ENCODE measurements at regions not wholly inside any gene's neighbourhood (a gene's known extent, or its start where the extent isn't known, plus 50 kb on each side); places are given as distances from the start of the nearest gene placed in this dataset.

DNA sequence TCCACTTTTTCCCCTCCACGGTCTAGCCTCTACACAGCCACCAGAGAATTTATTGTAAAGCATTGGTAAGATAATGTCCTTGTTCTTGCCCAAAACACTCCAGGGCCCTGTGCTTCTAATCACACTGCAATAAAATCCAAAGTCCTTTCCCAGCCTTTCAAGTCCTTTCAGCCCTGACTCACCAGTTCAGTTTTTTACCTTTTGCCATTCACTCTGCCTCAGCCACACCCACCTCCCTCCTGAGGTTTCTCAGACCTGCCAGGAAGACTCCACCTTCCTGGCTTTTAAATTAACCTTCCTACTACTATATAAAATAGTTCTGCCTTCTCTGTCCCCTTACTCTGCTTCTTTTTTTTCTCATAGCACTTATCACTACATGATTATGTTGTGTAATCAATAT lies 91.0 kb upstream of the ARHGAP32 start:
- DNase-seq (ENCODE audit: low spot score in 2 of 2): no peak
- Histone ChIP-seq H3K4me3 (no peak overlapping the region), H3K36me3 (no peaks in the 10 kb centered on the region), H3K9me3 (no peaks in the 10 kb centered on the region), H3K4me1 (peaks cover 0 to 4% of the 10 kb centered on the region in 2 donors), H3K27me3 (no peaks in the 10 kb centered on the region), H3K27ac (no peak overlapping the region)
- TF ChIP-seq, protein P1, sequence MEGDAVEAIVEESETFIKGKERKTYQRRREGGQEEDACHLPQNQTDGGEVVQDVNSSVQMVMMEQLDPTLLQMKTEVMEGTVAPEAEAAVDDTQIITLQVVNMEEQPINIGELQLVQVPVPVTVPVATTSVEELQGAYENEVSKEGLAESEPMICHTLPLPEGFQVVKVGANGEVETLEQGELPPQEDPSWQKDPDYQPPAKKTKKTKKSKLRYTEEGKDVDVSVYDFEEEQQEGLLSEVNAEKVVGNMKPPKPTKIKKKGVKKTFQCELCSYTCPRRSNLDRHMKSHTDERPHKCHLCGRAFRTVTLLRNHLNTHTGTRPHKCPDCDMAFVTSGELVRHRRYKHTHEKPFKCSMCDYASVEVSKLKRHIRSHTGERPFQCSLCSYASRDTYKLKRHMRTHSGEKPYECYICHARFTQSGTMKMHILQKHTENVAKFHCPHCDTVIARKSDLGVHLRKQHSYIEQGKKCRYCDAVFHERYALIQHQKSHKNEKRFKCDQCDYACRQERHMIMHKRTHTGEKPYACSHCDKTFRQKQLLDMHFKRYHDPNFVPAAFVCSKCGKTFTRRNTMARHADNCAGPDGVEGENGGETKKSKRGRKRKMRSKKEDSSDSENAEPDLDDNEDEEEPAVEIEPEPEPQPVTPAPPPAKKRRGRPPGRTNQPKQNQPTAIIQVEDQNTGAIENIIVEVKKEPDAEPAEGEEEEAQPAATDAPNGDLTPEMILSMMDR (IDR thresholded peaks at IDR 0.05): no peak
- intact Hi-C loops (cut with DNase I): no loop called here

DNA sequence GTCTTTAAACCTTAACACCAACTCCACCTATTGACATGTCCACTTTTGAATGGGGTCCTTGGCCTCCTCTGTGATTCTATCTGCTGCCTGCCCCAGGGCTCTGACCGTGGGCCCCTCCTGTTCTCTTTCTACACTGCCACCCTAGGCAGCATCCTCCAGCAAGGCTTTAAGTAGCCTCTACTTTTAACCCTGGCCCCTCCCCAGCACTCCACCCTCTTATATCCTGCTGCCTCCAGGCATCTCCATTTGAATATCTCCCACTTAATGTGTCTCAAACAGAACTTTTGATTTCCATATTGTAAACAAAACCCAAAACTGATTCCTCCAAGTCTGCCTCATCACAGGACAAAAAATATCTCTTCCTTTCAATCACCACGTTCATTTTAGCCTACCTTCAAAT lies 90.5 kb upstream of the ARHGAP32 start:
- no peaks in the 10 kb centered on the region for H3K27me3 ChIP-seq
- no peak overlapping the region for H3K4me3 ChIP-seq
- TF ChIP-seq, protein P1 (IDR thresholded peaks at IDR 0.05): no peak
- H3K27ac ChIP-seq: no peak overlapping the region
- intact Hi-C loops (cut with DNase I): no loop called here
- no peaks in the 10 kb centered on the region for H3K36me3 ChIP-seq
- peaks cover 0 to 4% of the 10 kb centered on the region in 2 donors for H3K4me1 ChIP-seq
- H3K9me3 ChIP-seq: no peaks in the 10 kb centered on the region
- DNase-seq (ENCODE audit: low spot score in 2 of 2): no peak

GRCh38 chr11:129281471-129282415 lies 89.6 kb upstream of the ARHGAP32 start:
- H3K9me3 ChIP-seq: no peaks in the 10 kb centered on the region
- DNase-seq (ENCODE audit: low spot score in 2 of 2): no peak
- intact Hi-C loops (cut with DNase I): no loop called here

GRCh38 chr11:129280027-129280811 lies 88.1 kb upstream of the ARHGAP32 start:
- intact Hi-C loops (cut with DNase I): no loop called here
- Histone ChIP-seq H3K27me3 (no peaks in the 10 kb centered on the region), H3K36me3 (no peaks in the 10 kb centered on the region), H3K4me1 (peaks cover 0 to 4% of the 10 kb centered on the region in 2 donors), H3K27ac (peak overlapping the region in 1 of 2 donors; percentile 8), H3K9me3 (no peaks in the 10 kb centered on the region), H3K4me3 (peak overlapping the region; percentile 67 to 78)
- DNase-seq (ENCODE audit: low spot score in 2 of 2): no peak
- TF ChIP-seq, protein P1 (IDR thresholded peaks at IDR 0.05): no peak

More at GRCh38 chr11:129281471-129282415, 89.6 kb upstream of the ARHGAP32 start:
- Histone ChIP-seq H3K27ac (no peak overlapping the region), H3K36me3 (no peaks in the 10 kb centered on the region), H3K4me3 (no peak overlapping the region), H3K27me3 (no peaks in the 10 kb centered on the region), H3K4me1 (peaks cover 0 to 4% of the 10 kb centered on the region in 2 donors)
- TF ChIP-seq, protein P1 (IDR thresholded peaks at IDR 0.05): no peak

DNA sequence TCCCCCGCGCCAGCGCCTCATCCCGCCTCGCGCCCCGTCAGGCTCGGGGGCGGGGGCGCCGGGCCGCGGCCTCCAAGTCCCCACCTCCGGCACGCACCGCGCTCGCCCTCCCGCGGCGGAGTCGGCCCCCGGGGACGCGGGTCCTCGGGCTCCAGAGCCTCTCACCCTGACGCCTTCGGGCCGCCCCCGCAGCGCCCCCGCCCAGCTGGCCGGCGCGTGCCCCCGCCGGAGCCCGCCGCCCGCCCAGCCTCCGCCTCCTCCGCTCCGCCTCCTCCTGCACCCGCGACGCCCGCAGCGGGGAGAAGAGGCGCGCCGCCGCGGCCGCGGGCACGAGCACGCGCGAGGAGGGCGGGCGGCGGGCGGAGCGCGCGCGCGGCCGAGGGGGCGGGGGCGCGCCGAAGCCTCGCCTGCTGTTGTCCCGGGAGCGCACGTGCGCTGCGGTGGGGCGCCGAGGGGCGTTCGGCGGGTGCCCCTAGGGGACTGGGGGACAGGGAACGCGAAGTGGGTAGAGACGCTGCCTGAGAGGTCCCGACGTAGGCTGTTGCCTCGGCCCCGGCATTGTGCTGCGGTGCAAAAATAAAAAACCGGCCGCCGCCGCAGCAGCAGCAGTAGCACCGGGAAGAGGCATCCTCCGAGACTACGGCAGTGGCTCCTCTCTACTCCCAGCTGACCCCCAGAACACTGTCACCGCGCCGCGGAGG lies 87.4 kb upstream of the ARHGAP32 start:
- intact Hi-C loops (cut with DNase I): loop anchor here (2.0 to 10.0 kb wide), 4 partner anchors 19 to 375 kb away; no protein-coding TSS in a partner anchor
- peak overlapping the region in 1 of 2 donors; percentile 8 for H3K27ac ChIP-seq
- peaks cover 0 to 4% of the 10 kb centered on the region in 2 donors for H3K4me1 ChIP-seq
- TF ChIP-seq, protein P1 (IDR thresholded peaks at IDR 0.05): no peak
- peak overlapping the region; percentile 67 to 78 for H3K4me3 ChIP-seq
- DNase-seq (ENCODE audit: low spot score in 2 of 2): peak; percentile 14 to 83
- H3K27me3 ChIP-seq: no peaks in the 10 kb centered on the region
- no peaks in the 10 kb centered on the region for H3K36me3 ChIP-seq
- no peaks in the 10 kb centered on the region for H3K9me3 ChIP-seq
